Ectodermal cell (in vitro differentiated cells): ENCODE measurements at regions not wholly inside any gene's neighbourhood (a gene's known extent, or its start where the extent isn't known, plus 50 kb on each side); places are given as distances from the start of the nearest gene placed in this dataset.
"Not testable (repeated sequence)": the region's sequence is repeated elsewhere in the genome, so short reads cannot be mapped to it uniquely, and the experiment has no call there.

Experiments used
- H3K27ac ChIP-seq: 2 replicates; pipeline ENCODE4 v1.7.0; 2013; ENCODE audit warnings: mild to moderate bottlenecking, low read depth, low read length; ENCODE audit not compliant: insufficient read depth, poor library complexity, severe bottlenecking
- H3K27me3 ChIP-seq: 2 replicates; pipeline ENCODE4 v1.7.0; 2013; ENCODE audit warnings: mild to moderate bottlenecking, low read length; ENCODE audit not compliant: insufficient read depth, control insufficient read depth, poor library complexity, severe bottlenecking
- H3K36me3 ChIP-seq: one replicate; pipeline ENCODE4 v1.7.0; 2013; ENCODE audit warnings: low read length; ENCODE audit not compliant: control insufficient read depth, insufficient read depth
- H3K4me1 ChIP-seq: one replicate; pipeline ENCODE4 v1.7.0; 2013; ENCODE audit warnings: low read length; ENCODE audit not compliant: control insufficient read depth, insufficient read depth
- H3K4me3 ChIP-seq: 2 replicates; pipeline ENCODE4 v1.7.0; 2013; ENCODE audit warnings: low read depth, low read length, control low read depth; ENCODE audit not compliant: insufficient read depth
- H3K9me3 ChIP-seq: 2 replicates; pipeline ENCODE4 v1.7.0; 2013; ENCODE audit warnings: mild to moderate bottlenecking, low read length, moderate library complexity; ENCODE audit not compliant: control insufficient read depth
- WGBS, 2 experiments: methylation state at CpG; one replicate each; pipeline ENCODE4 v1.1.7; 2013; ENCODE audit warnings: missing lambda C conversion rate in 2 of 2; 5-methylcytosine and 5-hydroxymethylcytosine counted together

DNA sequence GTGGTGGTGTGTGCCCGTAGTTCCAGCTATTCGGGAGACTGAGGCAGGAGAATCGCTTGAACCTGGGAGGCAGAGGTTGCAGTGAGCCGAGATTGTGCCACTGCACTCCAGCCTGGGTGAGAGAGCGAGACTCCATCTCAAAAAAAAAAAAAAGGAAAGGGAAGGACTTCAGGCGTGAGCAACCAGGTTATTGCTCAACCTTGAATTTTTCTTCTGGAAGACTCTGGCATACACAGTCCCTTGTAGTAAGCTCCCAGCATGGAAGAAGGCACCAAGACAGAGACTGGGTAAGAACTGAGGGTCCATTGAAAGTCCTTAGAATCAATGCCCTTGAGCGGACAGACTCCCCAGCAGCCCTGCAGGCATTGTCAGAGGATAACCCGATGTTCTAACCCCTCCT is 75.0 kb downstream of the C9orf50 start:
- H3K4me3 ChIP-seq, H3K27ac ChIP-seq, H3K9me3 ChIP-seq, H3K36me3 ChIP-seq, H3K27me3 ChIP-seq: not testable (repeated sequence)
- peaks cover 12% of the 10 kb centered on the region for H3K4me1 ChIP-seq
- WGBS, 2 experiments: 92 to 94% methylated on average over 8 of the region's 8 CpGs

GRCh38 chr9:129544761-129545160 is 76.1 kb downstream of the C9orf50 start:
- H3K4me1 ChIP-seq: peaks cover 10% of the 10 kb centered on the region
- H3K27ac ChIP-seq: no peak overlapping the region
- no peak overlapping the region for H3K4me3 ChIP-seq
- no peaks in the 10 kb centered on the region for H3K36me3 ChIP-seq
- 90 to 91% methylated on average over 6 of the region's 6 CpGs for WGBS, 2 experiments
- H3K27me3 ChIP-seq: no peaks in the 10 kb centered on the region
- H3K9me3 ChIP-seq: no peaks in the 10 kb centered on the region

- Histone ChIP-seq H3K4me1 (no peaks in the 10 kb centered on the region), H3K36me3 (no peaks in the 10 kb centered on the region), H3K9me3 (no peaks in the 10 kb centered on the region), H3K27me3 (no peaks in the 10 kb centered on the region), H3K4me3 (no peak overlapping the region), H3K27ac (no peak overlapping the region)
- WGBS, 2 experiments: 89 to 90% methylated on average over 4 of the region's 4 CpGs
These were observed 78.2 kb downstream of the C9orf50 start for GRCh38 chr9:129542741-129543140.

DNA sequence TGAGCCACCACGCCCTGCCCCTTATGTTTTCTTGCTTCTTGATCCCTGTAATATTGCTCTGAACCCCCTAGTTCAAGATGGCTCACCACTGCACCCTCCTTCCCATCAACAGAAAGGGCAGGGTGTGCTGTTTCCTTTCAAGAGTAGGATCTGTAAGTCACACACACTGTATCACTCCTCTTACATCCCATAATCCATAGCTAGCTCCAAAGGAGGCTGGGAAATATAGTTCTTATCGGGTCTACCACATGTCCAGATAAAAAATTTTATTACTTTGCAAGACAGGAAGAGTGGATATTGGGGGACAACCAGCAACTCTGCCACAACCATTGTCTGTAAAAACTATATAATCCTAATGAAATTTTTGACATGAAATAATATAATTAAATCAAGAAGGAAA is 79.6 kb downstream of the C9orf50 start:
- Histone ChIP-seq H3K4me3 (no peak overlapping the region), H3K36me3 (no peaks in the 10 kb centered on the region), H3K4me1 (no peaks in the 10 kb centered on the region), H3K27me3 (no peaks in the 10 kb centered on the region), H3K27ac (no peak overlapping the region), H3K9me3 (no peaks in the 10 kb centered on the region)
- 91 to 100% methylated on average over 1 to 2 of the region's 2 CpGs for WGBS, 2 experiments

GRCh38 chr9:129539446-129539845 is 81.5 kb downstream of the C9orf50 start:
- Histone ChIP-seq H3K4me3 (no peak overlapping the region), H3K4me1 (no peaks in the 10 kb centered on the region), H3K9me3 (no peaks in the 10 kb centered on the region), H3K27ac (no peak overlapping the region), H3K36me3 (no peaks in the 10 kb centered on the region), H3K27me3 (no peaks in the 10 kb centered on the region)
- 92 to 100% methylated on average over 4 of the region's 4 CpGs for WGBS, 2 experiments

DNA sequence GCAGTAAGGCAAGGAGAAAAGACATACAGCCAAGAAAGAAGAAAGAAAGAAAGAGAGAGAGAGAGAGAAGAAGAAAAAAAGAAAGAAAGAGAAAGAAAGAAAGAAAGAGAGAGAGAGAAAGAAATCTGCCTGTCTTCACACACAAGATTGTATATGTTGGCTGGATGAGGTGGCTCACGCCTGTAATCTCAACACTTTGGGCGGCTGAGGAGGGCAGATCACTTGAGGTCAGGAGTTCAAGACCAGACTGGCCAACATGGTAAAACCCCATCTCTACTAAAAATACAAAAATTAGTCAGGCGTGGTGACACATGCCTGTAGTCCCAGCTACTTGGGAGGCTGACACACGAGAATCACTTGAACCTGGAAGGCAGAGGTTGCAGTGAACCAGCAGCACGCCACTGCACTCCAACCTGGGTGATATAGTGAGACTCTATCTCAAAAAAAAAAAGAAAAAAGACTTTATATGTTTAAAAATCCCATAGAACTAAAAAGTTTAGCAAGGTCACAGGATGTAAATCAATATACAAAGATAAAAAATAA is 89.0 kb downstream of the C9orf50 start:
- 92 to 95% methylated on average over 5 of the region's 5 CpGs for WGBS, 2 experiments
- not testable (repeated sequence) for H3K36me3 ChIP-seq, H3K27ac ChIP-seq, H3K4me1 ChIP-seq, H3K9me3 ChIP-seq, H3K27me3 ChIP-seq, H3K4me3 ChIP-seq

DNA sequence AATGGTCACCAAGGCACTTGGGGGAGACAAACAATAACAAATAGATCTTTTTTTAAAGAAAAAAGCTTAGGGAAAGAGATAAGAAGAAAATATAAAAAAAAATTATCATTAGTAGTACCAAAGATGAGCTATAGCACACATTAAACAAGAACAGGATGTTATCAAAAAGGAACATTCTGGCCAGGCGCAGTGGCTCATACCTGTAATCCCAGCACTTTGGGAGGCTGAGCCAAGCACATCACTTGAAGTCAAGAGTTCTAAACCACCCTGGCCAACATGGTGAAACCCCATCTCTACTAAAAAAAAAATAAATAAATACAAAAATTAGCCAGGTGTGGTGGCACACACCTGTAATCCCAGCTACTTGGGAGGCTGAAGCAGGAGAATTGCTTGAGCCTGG is 92.9 kb downstream of the C9orf50 start:
- H3K9me3 ChIP-seq, H3K27ac ChIP-seq, H3K4me1 ChIP-seq, H3K27me3 ChIP-seq, H3K4me3 ChIP-seq, H3K36me3 ChIP-seq: not testable (repeated sequence)
- WGBS, 2 experiments: 93 to 97% methylated on average over 1 of the region's 1 CpG

- Histone ChIP-seq H3K4me3 (no peak overlapping the region), H3K9me3 (peaks cover 2% of the 10 kb centered on the region), H3K36me3 (no peaks in the 10 kb centered on the region), H3K27ac (no peak overlapping the region), H3K4me1 (no peaks in the 10 kb centered on the region), H3K27me3 (no peaks in the 10 kb centered on the region)
- 89 to 90% methylated on average over 3 of the region's 3 CpGs for WGBS, 2 experiments
These were observed 95.2 kb downstream of the C9orf50 start for GRCh38 chr9:129525656-129526196.

DNA sequence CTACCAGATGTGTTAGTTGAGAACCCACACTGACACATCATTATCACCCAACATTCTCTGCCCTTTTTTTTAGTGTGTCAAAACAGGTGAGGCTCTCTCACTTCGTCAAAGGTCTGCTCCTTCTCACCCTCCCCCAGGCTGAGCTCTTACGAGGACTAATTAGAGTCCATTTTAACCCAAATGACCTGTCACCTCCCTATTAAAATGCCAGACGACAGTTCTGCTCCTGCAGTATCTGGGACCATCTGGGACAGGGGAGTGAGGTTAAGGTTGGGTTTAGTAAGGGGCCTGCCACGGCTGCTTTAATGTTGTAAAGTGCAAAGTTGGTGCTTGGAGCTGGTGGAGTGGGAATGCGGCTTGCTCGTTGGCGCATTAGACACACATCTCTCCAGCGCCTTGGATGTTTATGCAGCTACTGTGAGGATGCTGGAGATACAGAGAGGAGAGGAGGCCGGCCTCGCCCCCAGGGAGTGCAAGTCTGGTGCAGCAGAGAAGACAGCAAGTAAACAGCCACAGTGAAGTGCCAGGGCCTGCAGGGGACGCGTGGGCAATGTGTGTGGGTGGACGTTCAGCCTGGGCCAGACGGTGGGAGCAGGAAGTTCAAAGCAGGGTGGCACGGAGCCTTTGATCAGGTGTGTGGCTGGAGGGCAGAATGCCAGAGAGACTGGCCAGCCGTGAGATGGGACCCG is 96.2 kb downstream of the C9orf50 start:
- Histone ChIP-seq H3K27me3 (no peaks in the 10 kb centered on the region), H3K4me1 (no peaks in the 10 kb centered on the region), H3K27ac (no peak overlapping the region), H3K4me3 (no peak overlapping the region), H3K9me3 (peaks cover 2% of the 10 kb centered on the region), H3K36me3 (no peaks in the 10 kb centered on the region)
- WGBS, 2 experiments: 86% methylated on average over 17 of the region's 17 CpGs

GRCh38 chr9:129523943-129524581 is 96.8 kb downstream of the C9orf50 start:
- no peak overlapping the region for H3K4me3 ChIP-seq
- no peaks in the 10 kb centered on the region for H3K27me3 ChIP-seq
- H3K36me3 ChIP-seq: no peaks in the 10 kb centered on the region
- 84 to 85% methylated on average over 8 of the region's 8 CpGs for WGBS, 2 experiments
- H3K27ac ChIP-seq: no peak overlapping the region
- H3K9me3 ChIP-seq: peaks cover 2% of the 10 kb centered on the region
- no peaks in the 10 kb centered on the region for H3K4me1 ChIP-seq
